Hepatocyte (in vitro differentiated cells): ENCODE measurements at regions not wholly inside any gene's neighbourhood (a gene's known extent, or its start where the extent isn't known, plus 50 kb on each side); places are given as distances from the start of the nearest gene placed in this dataset.

ENCODE experiments used
- DNase-seq: peaks from one replicate; pipeline ENCODE4 v3.0.0-alpha.2; 2016; ENCODE audit warnings: low spot score
- H2AFZ ChIP-seq: fragments of 200-600 bp; sonication (generic); 2 replicates; pipeline ENCODE4 v1.6.0; 2016; ENCODE audit warnings: antibody characterized with exemption, mild to moderate bottlenecking
- H3K27ac ChIP-seq: fragments of 200-600 bp; sonication (generic); 2 replicates; pipeline ENCODE4 v1.5.1; 2016; ENCODE audit warnings: mild to moderate bottlenecking
- H3K27me3 ChIP-seq: fragments of 200-600 bp; sonication (generic); 2 replicates; pipeline ENCODE4 v1.6.1; 2016
- H3K36me3 ChIP-seq: fragments of 200-600 bp; sonication (generic); replicated peaks from 2 replicates; pipeline ENCODE4 v1.5.1; 2016; ENCODE audit warnings: low read depth; ENCODE audit not compliant: insufficient read depth
- H3K4me1 ChIP-seq: fragments of 200-600 bp; sonication (generic); 2 replicates; pipeline ENCODE4 v1.5.1; 2016; ENCODE audit warnings: mild to moderate bottlenecking, moderate library complexity; ENCODE audit not compliant: insufficient read depth
- H3K4me2 ChIP-seq: fragments of 200-600 bp; sonication (generic); 2 replicates; pipeline ENCODE4 v1.6.0; 2016
- H3K4me3 ChIP-seq: fragments of 200-600 bp; sonication (generic); 2 replicates; pipeline ENCODE4 v1.5.1; 2016; ENCODE audit warnings: mild to moderate bottlenecking
- H3K79me2 ChIP-seq: fragments of 200-600 bp; sonication (generic); 2 replicates; pipeline ENCODE4 v1.6.0; 2017; ENCODE audit warnings: mild to moderate bottlenecking
- H3K9me2 ChIP-seq: fragments of 200-600 bp; sonication (generic); replicated peaks from 2 replicates; pipeline ENCODE4 v1.6.0; 2017; ENCODE audit warnings: mild to moderate bottlenecking; ENCODE audit not compliant: insufficient read depth
- H3K9me3 ChIP-seq: fragments of 200-600 bp; sonication (generic); 2 replicates; pipeline ENCODE4 v1.5.1; 2016; ENCODE audit warnings: low read depth, mild to moderate bottlenecking
- H4K20me1 ChIP-seq: fragments of 200-600 bp; sonication (generic); 2 replicates; pipeline ENCODE4 v1.6.0; 2016; ENCODE audit warnings: mild to moderate bottlenecking; ENCODE audit not compliant: insufficient read depth, poor library complexity, severe bottlenecking
- EZH2 ChIP-seq: fragments of 200-600 bp; sonication (generic); IDR thresholded peaks from 2 replicates; pipeline ENCODE4 v1.6.1; 2016; ENCODE audit warnings: antibody characterized with exemption, mild to moderate bottlenecking, borderline replicate concordance
- EZH2phosphoT487 ChIP-seq: fragments of 200-600 bp; sonication (generic); IDR thresholded peaks from one replicate; pipeline ENCODE4 v1.6.1; 2018; ENCODE audit warnings: antibody characterized with exemption, mild to moderate bottlenecking, low read depth, moderate library complexity; ENCODE audit not compliant: unreplicated experiment, severe bottlenecking
- WGBS: methylation state at CpG from one replicate; pipeline ENCODE4 v1.1.6; 2016; ENCODE audit warnings: low lambda C conversion rate; ENCODE audit errors: missing lambda C conversion rate; 5-methylcytosine and 5-hydroxymethylcytosine counted together
- TF ChIP-seq, protein P1 (sequence below): fragments of 200-600 bp; sonication (generic); IDR thresholded peaks from 2 replicates; pipeline ENCODE4 v1.5.1; 2016; ENCODE audit warnings: antibody characterized with exemption, mild to moderate bottlenecking; ENCODE audit not compliant: poor library complexity

DNA sequence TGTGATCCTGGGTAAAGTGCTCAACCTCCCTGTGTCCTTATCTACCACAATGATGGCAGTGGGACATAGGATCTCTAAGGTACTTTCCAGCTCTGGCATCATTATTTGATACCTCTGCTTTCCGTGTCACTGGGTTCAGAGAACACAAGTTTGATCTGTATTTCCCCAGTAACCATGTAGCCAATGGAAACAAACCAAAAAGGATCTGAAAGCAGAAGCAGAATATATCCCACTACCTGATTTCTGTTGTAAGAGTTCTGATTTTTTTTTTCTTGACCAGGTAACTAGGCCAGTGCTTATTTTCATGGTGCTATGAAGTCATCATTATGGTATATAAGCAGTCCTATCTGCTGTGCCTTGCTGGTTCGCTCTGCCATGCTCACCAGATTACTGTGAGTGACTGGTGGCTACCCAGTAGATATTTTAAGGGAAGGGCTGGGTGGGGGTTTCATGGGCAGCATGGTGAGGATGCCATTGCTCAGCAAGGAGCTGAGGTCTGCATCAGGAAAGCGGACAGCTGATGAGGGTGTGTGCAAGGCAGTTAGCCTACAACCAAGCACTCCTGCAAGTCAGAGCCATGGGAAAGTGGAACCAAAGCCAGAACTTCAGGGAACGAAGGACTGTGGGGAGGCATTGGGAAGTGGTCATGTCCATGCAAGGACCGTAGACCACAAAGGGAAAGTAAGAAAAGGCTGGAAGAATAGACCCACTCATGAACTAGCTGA, 104.9 kb upstream of the EDEM3 start:
- no peak overlapping the region for H3K27ac ChIP-seq
- H3K9me3 ChIP-seq, result no peaks in the 10 kb centered on the region
- H3K9me2 ChIP-seq, result no peaks in the 10 kb centered on the region
- H3K36me3 ChIP-seq, result no peaks in the 10 kb centered on the region
- no peaks in the 10 kb centered on the region for H3K27me3 ChIP-seq
- no peaks in the 10 kb centered on the region for H3K79me2 ChIP-seq
- H2AFZ ChIP-seq, result no peak overlapping the region
- no peak for TF ChIP-seq EZH2phosphoT487
- TF ChIP-seq, protein P1, sequence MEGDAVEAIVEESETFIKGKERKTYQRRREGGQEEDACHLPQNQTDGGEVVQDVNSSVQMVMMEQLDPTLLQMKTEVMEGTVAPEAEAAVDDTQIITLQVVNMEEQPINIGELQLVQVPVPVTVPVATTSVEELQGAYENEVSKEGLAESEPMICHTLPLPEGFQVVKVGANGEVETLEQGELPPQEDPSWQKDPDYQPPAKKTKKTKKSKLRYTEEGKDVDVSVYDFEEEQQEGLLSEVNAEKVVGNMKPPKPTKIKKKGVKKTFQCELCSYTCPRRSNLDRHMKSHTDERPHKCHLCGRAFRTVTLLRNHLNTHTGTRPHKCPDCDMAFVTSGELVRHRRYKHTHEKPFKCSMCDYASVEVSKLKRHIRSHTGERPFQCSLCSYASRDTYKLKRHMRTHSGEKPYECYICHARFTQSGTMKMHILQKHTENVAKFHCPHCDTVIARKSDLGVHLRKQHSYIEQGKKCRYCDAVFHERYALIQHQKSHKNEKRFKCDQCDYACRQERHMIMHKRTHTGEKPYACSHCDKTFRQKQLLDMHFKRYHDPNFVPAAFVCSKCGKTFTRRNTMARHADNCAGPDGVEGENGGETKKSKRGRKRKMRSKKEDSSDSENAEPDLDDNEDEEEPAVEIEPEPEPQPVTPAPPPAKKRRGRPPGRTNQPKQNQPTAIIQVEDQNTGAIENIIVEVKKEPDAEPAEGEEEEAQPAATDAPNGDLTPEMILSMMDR, result no peak
- no peak for TF ChIP-seq EZH2
- WGBS, result 96% methylated on average over 5 of the region's 5 CpGs
- H3K4me1 ChIP-seq, result no peaks in the 10 kb centered on the region
- DNase-seq, result no peak
- no peak overlapping the region for H3K4me3 ChIP-seq
- no peaks in the 10 kb centered on the region for H4K20me1 ChIP-seq
- no peak overlapping the region for H3K4me2 ChIP-seq

DNA sequence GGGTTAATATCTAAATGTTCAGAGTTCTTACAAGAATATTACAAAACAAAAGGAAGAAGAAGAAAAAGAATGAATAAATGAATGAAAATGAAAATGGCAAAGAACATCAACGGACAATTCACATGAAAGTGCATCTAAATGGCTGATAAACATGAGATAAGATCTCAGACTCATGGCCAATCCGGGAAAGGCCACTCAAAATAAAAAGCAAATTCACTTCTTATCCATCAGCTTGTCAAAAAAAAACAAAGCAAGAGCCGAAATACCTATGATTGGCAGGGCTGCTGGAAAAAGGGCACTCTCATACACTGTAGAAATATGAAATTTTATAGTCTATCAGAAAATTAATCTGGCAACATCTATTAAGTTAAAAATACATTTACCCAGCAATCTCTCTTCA, 103.6 kb upstream of the EDEM3 start:
- no peaks in the 10 kb centered on the region for H4K20me1 ChIP-seq
- no peak overlapping the region for H3K27ac ChIP-seq
- TF ChIP-seq EZH2phosphoT487, result no peak
- TF ChIP-seq EZH2, result no peak
- TF ChIP-seq, protein P1, result no peak
- no peaks in the 10 kb centered on the region for H3K4me1 ChIP-seq
- H3K4me2 ChIP-seq, result no peak overlapping the region
- WGBS, result 56% methylated on average over 3 of the region's 3 CpGs
- H3K9me3 ChIP-seq, result no peaks in the 10 kb centered on the region
- H3K36me3 ChIP-seq, result no peaks in the 10 kb centered on the region
- no peak overlapping the region for H3K4me3 ChIP-seq
- no peak overlapping the region for H2AFZ ChIP-seq
- H3K27me3 ChIP-seq, result no peaks in the 10 kb centered on the region
- H3K9me2 ChIP-seq, result no peaks in the 10 kb centered on the region
- DNase-seq, result no peak
- no peaks in the 10 kb centered on the region for H3K79me2 ChIP-seq

DNA sequence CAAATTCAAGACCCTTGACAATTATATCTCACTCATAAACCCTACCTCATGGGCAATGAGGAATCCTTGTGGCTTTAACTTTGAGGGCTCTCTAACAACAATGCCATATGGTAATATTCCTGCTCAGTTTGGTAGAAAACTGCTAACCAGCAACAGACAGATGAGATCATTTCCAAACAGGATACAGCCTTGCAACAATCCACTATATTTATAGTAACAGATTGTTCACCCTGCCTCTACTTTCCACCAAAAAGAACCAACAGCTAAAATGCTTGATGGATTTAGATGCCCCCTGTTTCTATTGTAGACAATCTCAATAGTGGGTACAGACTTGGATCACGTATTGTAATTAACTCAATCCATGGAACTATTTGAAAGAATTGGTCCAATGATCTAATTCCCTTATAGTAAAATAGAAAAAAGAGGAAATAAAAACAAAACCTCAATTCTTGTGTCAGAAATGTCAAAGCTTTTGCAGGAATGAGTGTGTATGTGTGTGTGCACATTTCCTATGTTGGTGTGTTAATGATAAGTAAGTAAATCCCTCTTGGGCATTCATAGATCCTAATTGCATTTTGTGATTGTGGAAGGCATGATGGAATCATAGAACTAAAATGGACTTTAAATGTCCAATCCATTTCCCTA, 100.0 kb upstream of the EDEM3 start:
- Histone ChIP-seq H3K4me1 (no peaks in the 10 kb centered on the region), H3K36me3 (no peaks in the 10 kb centered on the region), H3K79me2 (no peaks in the 10 kb centered on the region), H3K27ac (no peak overlapping the region), H3K4me2 (no peak overlapping the region), H2AFZ (no peak overlapping the region), H3K4me3 (no peak overlapping the region), H3K27me3 (no peaks in the 10 kb centered on the region), H3K9me2 (no peaks in the 10 kb centered on the region), H4K20me1 (no peaks in the 10 kb centered on the region), H3K9me3 (no peaks in the 10 kb centered on the region)
- DNase-seq, result no peak
- 89% methylated on average over 1 of the region's 1 CpG for WGBS
- TF ChIP-seq, protein P1, result no peak
- TF ChIP-seq EZH2, result no peak
- no peak for TF ChIP-seq EZH2phosphoT487
